Natural killer cell treated with Interleukin-12 subunit alpha and Interleukin-12 subunit beta and Interleukin-15 and Interleukin-18, amount 100 ng/mL, for 72 hours (primary cell): ENCODE measurements at regions not wholly inside any gene's neighbourhood (a gene's known extent, or its start where the extent isn't known, plus 50 kb on each side); places are given as distances from the start of the nearest gene placed in this dataset.
"Not testable (repeated sequence)": the region's sequence is repeated elsewhere in the genome, so short reads cannot be mapped to it uniquely, and the experiment has no call there.

Experiments used
- ATAC-seq, 2 donors: fragments of 150-1000 bp; cut with Tn5 transposase in 1 of 2; sonication (Bioruptor Pico), chemical (Tn5 transposase) in 1 of 2; 2 replicates each; pipeline ENCODE4 v1.10.0; 2021
- DNase-seq: peaks from one replicate; pipeline ENCODE4 v3.0.0; 2022; ENCODE audit warnings: low spot score
- H3K27ac Mint-ChIP-seq, 2 donors: 1 replicate in 1 of 2; 2 replicates in 1 of 2; pipeline ENCODE4 v1.8.0; 2022; ENCODE audit warnings: mixed read lengths in 2 of 2, mild to moderate bottlenecking in 1 of 2, moderate library complexity in 1 of 2
- H3K27me3 Mint-ChIP-seq, 2 donors: 1 replicate in 1 of 2; 2 replicates in 1 of 2; pipeline ENCODE4 v1.8.0; 2022; ENCODE audit warnings: mixed read lengths in 2 of 2
- H3K36me3 Mint-ChIP-seq: one replicate; pipeline ENCODE4 v1.8.0; 2022; ENCODE audit warnings: mixed read lengths
- H3K4me1 Mint-ChIP-seq, 2 donors: 1 replicate in 1 of 2; 2 replicates in 1 of 2; pipeline ENCODE4 v1.8.0; 2022; ENCODE audit warnings: low read depth in 2 of 2, mixed read lengths in 2 of 2, mild to moderate bottlenecking in 1 of 2
- H3K4me3 Mint-ChIP-seq: one replicate; pipeline ENCODE4 v1.8.0; 2022; ENCODE audit warnings: mixed read lengths
- H3K9me3 Mint-ChIP-seq: 2 replicates; pipeline ENCODE4 v1.8.0; 2022; ENCODE audit warnings: mixed read lengths

DNA sequence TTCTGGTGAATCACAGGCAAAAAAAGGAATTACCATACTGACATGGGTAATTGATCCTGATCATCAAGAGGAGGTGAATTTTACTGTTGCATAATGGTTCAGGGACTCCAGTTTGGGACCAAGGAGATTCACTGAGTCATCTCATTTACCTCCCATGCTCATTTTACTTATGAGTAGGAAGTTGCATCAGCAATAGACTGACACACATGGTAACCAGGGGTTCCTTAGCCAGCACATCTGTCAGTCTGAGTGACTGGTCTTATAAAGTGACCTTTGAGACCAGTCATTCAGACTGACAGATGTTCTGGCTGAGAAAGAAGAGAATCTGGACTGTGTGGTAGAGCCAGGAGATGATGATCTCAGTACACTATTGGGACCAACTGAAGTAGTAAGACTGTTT is 384.6 kb upstream of the CD180 start:
- DNase-seq (no peak), ATAC-seq (peak; percentile 58 to 59)
- H3K4me3 Mint-ChIP-seq = no peak overlapping the region
- H3K4me1 Mint-ChIP-seq = no peaks in the 10 kb centered on the region
- H3K27me3 Mint-ChIP-seq = peaks cover 0 to 5% of the 10 kb centered on the region in 2 donors
- no peak overlapping the region for H3K27ac Mint-ChIP-seq
- peaks cover 6% of the 10 kb centered on the region for H3K9me3 Mint-ChIP-seq
- no peaks in the 10 kb centered on the region for H3K36me3 Mint-ChIP-seq

DNA sequence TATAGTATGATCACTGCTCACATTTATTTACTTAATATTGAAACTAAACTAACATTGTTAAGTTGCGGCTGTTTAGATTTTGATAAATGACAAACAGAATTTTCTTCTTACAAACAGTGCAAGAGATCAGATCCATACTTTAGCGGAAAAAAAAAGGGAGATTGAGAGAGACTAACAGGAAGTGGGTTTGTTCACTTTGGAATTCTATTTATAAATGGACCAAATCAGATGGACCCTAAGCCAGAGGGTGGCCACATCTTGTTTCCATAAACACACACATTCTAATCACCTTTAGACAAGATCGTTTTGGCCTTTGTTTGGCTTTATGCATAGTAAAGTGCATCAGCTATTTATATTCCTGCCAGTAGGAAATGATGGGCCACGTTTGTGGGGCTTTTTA is 381.4 kb upstream of the CD180 start:
- Mint-ChIP-seq H3K27ac (no peak overlapping the region), H3K4me1 (peaks cover 0 to 4% of the 10 kb centered on the region in 2 donors), H3K27me3 (peaks cover 0 to 5% of the 10 kb centered on the region in 2 donors), H3K36me3 (peaks cover 26% of the 10 kb centered on the region), H3K4me3 (no peak overlapping the region), H3K9me3 (peaks cover 13% of the 10 kb centered on the region)
- ATAC-seq = no peak
- no peak for DNase-seq

DNA sequence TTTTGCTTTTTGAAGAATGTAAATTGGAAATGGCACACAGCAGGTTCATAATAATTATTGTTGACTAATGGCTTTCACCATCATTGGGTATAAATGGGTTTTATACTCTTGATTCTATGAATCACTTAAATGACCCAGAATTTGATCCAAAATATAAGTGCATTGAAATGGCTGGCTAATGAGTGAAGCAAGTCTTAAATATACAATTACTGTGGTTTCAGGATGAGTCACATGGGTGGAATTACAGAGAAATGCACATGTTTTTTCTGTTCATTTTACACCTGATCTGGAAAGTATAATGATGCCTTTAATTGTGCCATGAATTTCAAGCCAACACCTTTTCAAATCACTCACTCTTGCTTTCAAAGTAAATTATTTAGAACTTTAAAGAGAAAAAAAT is 380.8 kb upstream of the CD180 start:
- DNase-seq = no peak
- peaks cover 0 to 5% of the 10 kb centered on the region in 2 donors for H3K27me3 Mint-ChIP-seq

DNA sequence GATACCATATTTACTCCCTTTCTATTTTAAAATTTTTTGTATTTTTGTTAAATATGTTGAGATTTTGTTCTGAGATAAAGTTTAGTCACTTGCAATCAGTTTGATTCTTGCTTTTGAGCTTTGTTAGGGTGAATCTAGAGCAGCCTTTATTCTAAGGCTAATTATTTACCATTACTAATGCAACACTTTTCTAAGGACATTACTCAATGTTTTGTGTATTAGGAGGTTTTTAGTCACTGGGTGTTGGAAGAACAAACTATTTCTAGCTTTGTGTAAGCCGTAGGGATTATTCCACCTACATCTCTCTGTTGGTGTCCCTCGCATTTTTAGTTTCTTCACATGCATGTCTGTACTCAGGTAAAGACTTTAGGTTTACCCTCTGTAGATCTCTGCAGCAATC is 379.5 kb upstream of the CD180 start:
- Mint-ChIP-seq H3K27ac (no peak overlapping the region), H3K4me3 (no peak overlapping the region), H3K36me3 (peaks cover 27% of the 10 kb centered on the region), H3K27me3 (peaks cover 0 to 5% of the 10 kb centered on the region in 2 donors), H3K9me3 (peaks cover 18% of the 10 kb centered on the region), H3K4me1 (peaks cover 0 to 4% of the 10 kb centered on the region in 2 donors)
- no peak for DNase-seq
- ATAC-seq = no peak

More for the DNA sequence above, 380.8 kb upstream of the CD180 start:
- H3K9me3 Mint-ChIP-seq = peaks cover 15% of the 10 kb centered on the region
- peaks cover 27% of the 10 kb centered on the region for H3K36me3 Mint-ChIP-seq
- no peak overlapping the region for H3K27ac Mint-ChIP-seq
- no peak overlapping the region for H3K4me3 Mint-ChIP-seq
- ATAC-seq = no peak
- peaks cover 0 to 4% of the 10 kb centered on the region in 2 donors for H3K4me1 Mint-ChIP-seq

DNA sequence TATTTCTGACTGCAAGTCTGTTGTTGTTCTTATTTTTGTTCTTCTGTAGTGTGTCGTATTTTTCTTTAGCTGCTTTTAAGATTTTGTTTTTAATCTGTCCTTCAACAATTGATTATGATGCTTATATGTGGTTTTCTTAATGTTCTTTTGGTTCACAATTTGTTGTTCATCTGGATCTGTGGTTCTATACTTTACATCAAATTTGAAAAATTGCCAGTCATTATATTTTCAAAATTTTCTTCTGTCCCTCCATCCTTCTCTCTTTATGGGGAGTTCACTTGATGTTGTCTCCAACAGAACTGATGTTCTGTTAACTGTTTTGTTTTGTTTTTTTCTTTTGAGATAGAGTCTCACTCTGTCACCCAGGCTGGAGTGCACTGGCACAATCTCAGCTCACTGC is 378.5 kb upstream of the CD180 start:
- peaks cover 0 to 4% of the 10 kb centered on the region in 2 donors for H3K4me1 Mint-ChIP-seq
- H3K27me3 Mint-ChIP-seq = peaks cover 0 to 5% of the 10 kb centered on the region in 2 donors
- H3K4me3 Mint-ChIP-seq = no peak overlapping the region
- ATAC-seq = no peak
- H3K36me3 Mint-ChIP-seq = peaks cover 27% of the 10 kb centered on the region
- no peak overlapping the region for H3K27ac Mint-ChIP-seq
- peaks cover 16% of the 10 kb centered on the region for H3K9me3 Mint-ChIP-seq
- DNase-seq = no peak

DNA sequence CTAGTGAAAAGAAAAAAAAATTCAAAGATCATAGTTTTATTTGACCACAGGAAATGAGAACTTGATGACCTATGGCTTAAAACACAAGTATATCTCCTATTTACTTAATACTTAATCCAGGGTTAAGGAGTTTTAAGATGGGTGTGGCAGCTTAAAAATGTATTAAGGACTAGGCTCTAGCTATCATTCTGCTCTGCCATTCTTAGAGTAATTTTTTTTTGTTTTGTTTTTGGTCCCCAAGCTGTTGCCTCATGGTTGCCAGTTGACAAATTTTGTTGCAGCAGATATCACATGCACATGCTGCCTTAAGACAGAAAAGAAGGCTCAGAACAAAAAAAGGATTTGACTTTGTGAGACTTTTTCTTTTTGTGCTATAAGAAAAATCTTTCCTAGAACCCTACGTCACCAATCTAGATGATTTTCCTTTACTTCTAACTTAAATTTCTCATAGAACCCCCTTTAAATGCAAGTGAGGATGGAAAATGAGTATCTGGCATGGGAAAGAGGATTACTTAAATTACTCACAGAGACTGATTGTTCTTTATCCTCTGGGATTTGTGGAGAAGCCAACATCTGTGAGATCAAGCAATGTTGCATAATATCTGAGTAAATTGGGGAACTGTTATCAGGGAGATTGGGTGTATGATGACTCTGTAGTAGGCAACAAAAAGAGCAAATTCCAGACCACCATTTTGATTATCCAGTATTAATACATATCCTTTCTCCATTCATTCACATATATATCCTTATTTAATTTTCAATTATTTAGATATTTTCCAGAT is 364.7 kb upstream of the CD180 start:
- ATAC-seq (no peak), DNase-seq (no peak)
- H3K9me3 Mint-ChIP-seq = peaks cover 5% of the 10 kb centered on the region
- peaks cover 26% of the 10 kb centered on the region for H3K36me3 Mint-ChIP-seq
- peaks cover 4 to 10% of the 10 kb centered on the region in 2 donors for H3K4me1 Mint-ChIP-seq
- H3K4me3 Mint-ChIP-seq = no peak overlapping the region
- no peak overlapping the region for H3K27ac Mint-ChIP-seq
- H3K27me3 Mint-ChIP-seq = no peaks in the 10 kb centered on the region

DNA sequence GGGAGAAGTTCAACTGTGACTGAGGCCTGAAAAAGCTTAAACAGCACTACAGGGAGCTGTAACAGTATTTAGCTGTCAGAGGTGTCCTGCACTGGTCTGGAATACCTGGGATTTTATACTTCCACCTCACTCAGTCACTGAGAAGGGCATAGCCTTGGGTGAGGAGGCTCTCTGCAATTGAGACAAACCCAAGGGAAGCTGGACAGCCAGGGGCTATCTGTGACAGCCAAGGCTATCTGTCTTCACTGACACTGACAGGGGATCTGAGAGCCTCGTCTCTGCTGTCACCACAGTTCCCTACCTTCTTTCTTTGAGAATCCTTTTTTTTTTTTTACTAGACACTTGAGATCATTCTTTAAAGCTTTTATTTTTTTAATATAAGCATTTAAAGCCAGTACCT is 356.2 kb upstream of the CD180 start:
- no peaks in the 10 kb centered on the region for H3K27me3 Mint-ChIP-seq
- H3K27ac Mint-ChIP-seq = no peak overlapping the region
- DNase-seq (no peak), ATAC-seq (no peak)
- H3K4me1 Mint-ChIP-seq = peaks cover 8 to 11% of the 10 kb centered on the region in 2 donors
- H3K4me3 Mint-ChIP-seq = no peak overlapping the region
- no peaks in the 10 kb centered on the region for H3K9me3 Mint-ChIP-seq
- H3K36me3 Mint-ChIP-seq = no peaks in the 10 kb centered on the region

DNA sequence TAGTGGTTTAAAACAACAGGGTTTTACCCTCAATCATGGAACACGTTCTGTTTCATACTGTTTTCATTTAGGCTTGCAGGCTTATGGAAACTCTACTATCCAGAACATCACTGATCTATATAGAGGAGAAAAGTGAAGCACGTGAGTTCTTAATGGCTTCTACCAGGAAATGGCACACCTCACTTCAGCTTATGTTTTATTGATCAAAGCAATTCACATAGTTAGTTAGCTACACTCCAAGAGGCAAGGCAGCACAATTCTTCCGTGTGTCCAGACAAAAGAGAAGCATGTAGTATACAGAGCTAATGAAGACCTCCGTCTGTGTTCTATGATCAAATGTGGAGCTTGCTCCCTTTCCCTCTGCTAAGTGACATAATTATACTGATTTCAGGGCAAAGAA is 353.3 kb upstream of the CD180 start:
- Mint-ChIP-seq H3K9me3 (no peaks in the 10 kb centered on the region), H3K4me1 (peaks cover 8 to 11% of the 10 kb centered on the region in 2 donors), H3K27me3 (no peaks in the 10 kb centered on the region), H3K27ac (no peak overlapping the region), H3K4me3 (no peak overlapping the region), H3K36me3 (no peaks in the 10 kb centered on the region)
- ATAC-seq (no peak), DNase-seq (no peak)

DNA sequence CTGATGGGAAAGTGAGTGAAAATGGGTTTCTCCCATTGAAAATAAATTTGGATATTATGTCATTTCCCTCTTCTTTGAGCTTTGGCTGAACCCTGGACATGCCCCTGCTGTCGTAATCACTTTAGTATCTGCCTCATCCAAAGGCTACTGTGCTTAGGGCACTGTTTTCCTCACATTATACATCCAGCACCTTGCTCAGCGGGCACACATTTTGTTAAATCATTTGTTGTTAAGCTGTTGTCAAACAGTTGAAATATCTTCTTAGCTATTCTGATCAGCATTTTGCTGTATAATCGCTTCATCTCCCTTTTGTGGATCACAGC is 352.7 kb upstream of the CD180 start:
- Mint-ChIP-seq H3K36me3 (no peaks in the 10 kb centered on the region), H3K4me3 (no peak overlapping the region), H3K4me1 (peaks cover 8 to 11% of the 10 kb centered on the region in 2 donors), H3K27me3 (no peaks in the 10 kb centered on the region), H3K27ac (no peak overlapping the region), H3K9me3 (no peaks in the 10 kb centered on the region)
- DNase-seq = no peak
- ATAC-seq = no peak

DNA sequence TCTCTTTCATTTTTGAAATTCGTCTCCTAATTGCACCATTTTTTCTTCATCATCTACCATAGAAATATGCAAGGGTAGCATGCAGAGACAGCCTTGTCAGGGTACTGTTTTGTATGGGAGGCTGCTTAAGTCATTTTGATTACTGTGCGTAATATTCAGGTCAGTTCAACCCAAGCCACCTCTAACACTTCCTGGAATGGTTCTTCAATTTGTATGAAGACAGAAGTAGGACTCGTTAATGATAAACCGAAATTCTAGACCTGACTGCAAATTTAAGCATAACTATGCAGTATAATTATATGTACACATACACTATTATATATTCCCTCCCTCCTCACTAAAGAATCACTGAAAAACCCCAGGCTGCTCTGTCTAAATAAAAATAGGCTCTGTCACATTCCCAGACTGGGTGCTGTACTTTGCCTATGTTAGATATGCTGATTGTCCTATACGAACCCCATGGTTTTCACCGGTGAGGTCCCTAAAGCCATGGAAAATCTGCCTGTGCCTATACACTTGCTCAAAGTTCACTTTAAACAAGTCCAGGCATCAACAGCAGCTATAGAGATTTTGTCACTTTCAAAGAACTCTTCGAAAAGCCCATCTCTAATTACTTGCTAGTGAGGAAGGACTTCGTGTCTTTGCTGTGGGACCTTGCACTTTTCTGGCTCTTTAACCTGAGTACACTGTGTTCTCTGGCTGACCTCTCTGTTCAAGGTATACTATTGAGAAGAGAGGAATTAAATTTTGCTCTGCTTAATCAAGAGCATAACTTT is 352.1 kb upstream of the CD180 start:
- no peak for DNase-seq
- ATAC-seq = no peak
- Mint-ChIP-seq H3K4me3 (peak overlapping the region; percentile 29), H3K27ac (no peak overlapping the region), H3K27me3 (no peaks in the 10 kb centered on the region), H3K4me1 (peaks cover 8 to 11% of the 10 kb centered on the region in 2 donors), H3K9me3 (no peaks in the 10 kb centered on the region), H3K36me3 (no peaks in the 10 kb centered on the region)

DNA sequence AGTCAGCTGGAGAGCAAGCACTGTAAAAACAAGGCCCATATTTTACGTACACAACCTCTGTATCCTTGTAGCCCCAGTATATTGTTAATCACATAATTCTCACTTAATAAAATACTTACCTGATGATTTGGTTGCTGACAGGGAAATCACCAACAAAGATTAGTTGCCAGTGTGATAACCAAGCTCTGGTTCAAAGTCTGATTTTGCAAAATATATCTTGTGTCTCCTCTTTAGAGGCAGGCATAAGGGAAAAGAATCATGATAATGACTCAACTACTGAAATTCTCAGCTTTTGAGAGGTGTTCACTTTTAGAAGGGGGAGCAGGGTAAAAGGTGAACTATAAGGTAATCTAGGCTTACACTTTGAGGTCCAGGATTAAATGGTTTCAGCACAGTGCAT is 351.1 kb upstream of the CD180 start:
- Mint-ChIP-seq H3K4me1 (peaks cover 8 to 11% of the 10 kb centered on the region in 2 donors), H3K36me3 (no peaks in the 10 kb centered on the region), H3K27me3 (no peaks in the 10 kb centered on the region), H3K9me3 (no peaks in the 10 kb centered on the region), H3K27ac (no peak overlapping the region), H3K4me3 (no peak overlapping the region)
- ATAC-seq = no peak
- no peak for DNase-seq

DNA sequence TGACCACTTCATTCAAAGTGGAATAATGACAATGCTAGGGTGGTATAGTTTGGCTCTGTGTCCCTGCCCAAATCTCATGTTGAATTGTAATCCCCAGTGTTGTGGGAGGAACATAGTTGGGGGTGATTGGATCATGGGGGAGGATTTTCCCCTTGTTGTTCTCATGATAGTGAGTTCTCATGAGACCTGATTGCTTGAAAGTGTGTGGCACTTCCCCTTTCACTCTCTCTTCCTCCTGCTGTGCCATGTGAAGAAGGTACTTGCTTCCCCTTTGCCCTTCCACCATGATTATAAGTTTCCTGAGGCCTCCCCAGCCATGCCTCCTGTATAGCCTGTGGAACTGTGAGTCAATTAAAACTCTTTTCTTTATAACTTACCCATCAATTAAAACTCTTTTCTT is 348.3 kb upstream of the CD180 start:
- DNase-seq, ATAC-seq, H3K27ac Mint-ChIP-seq, H3K36me3 Mint-ChIP-seq, H3K9me3 Mint-ChIP-seq, H3K27me3 Mint-ChIP-seq, H3K4me3 Mint-ChIP-seq: not testable (repeated sequence)
- peaks cover 8 to 11% of the 10 kb centered on the region in 2 donors for H3K4me1 Mint-ChIP-seq

DNA sequence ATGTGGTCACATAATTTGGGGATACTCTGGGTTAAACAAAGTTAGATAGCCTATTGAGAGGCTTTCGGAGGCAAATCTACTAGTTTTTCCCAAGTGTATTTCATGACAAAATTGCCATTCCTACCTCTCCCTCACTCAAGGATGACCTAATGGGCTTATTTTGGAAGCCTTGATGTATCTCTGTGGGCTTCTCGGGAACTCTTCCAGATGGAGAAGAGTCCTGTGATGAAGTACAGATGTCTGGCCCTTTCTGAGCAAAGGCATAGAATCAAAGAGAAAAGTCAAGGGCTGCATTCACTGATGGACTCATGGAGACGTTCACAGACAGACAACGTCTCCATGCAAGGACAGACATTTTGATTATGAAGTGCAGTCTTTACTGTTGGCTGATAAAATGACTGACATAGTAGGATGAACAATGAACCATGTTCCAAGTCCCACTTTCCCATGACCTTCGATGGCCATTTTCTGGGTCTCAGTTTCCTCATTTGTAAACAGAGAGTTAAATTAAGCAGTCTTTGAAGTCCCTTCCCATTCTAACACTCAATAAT is 347.2 kb upstream of the CD180 start:
- H3K36me3 Mint-ChIP-seq = no peaks in the 10 kb centered on the region
- no peaks in the 10 kb centered on the region for H3K27me3 Mint-ChIP-seq
- no peaks in the 10 kb centered on the region for H3K9me3 Mint-ChIP-seq
- DNase-seq (no peak), ATAC-seq (no peak)
- peaks cover 6 to 10% of the 10 kb centered on the region in 2 donors for H3K4me1 Mint-ChIP-seq
- H3K27ac Mint-ChIP-seq = no peak overlapping the region
- H3K4me3 Mint-ChIP-seq = no peak overlapping the region

DNA sequence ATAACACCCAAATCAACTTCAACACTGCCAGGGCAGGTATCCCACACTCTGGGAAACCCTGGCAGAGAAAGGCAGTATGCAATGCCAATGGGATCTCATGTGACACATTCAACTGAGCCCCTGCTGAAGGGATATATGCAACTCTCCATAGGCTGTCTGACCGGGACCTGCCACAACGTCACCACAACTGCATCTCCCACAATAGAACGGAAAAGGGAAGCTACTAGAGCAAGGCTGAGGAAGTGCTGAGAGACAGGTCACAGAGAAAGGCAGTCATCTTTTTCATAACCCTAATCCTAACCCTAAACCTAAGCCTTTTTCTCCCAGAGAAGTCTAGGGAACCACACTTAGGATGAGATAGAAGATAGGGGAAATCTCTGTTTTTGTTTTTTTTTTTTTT is 345.9 kb upstream of the CD180 start:
- H3K27ac Mint-ChIP-seq = no peak overlapping the region
- no peak for DNase-seq
- no peak overlapping the region for H3K4me3 Mint-ChIP-seq
- no peaks in the 10 kb centered on the region for H3K9me3 Mint-ChIP-seq
- no peaks in the 10 kb centered on the region for H3K27me3 Mint-ChIP-seq
- ATAC-seq = no peak
- H3K4me1 Mint-ChIP-seq = no peaks in the 10 kb centered on the region
- H3K36me3 Mint-ChIP-seq = no peaks in the 10 kb centered on the region
